GM18868 (cell line): ENCODE measurements at regions not wholly inside any gene's neighbourhood (a gene's known extent, or its start where the extent isn't known, plus 50 kb on each side); places are given as distances from the start of the nearest gene placed in this dataset.
A peak's percentile ranks its signal among the peaks of the same experiment; 100 is the strongest.
"Not testable (repeated sequence)": the region's sequence is repeated elsewhere in the genome, so short reads cannot be mapped to it uniquely, and the experiment has no call there.

Experiments used
- ATAC-seq: cut with Tn5 transposase; IDR thresholded peaks from one replicate; pipeline ENCODE4 v1.9.1; 2021; ENCODE audit warnings: mild to moderate bottlenecking, moderate library complexity; ENCODE audit not compliant: unreplicated experiment

GRCh38 chr15:21174761-21175160 is 265.5 kb downstream of the POTEB3 start:
- ATAC-seq, result not testable (repeated sequence)

GRCh38 chr15:21151203-21151966 is 285.3 kb upstream of the POTEB2 start:
- not testable (repeated sequence) for ATAC-seq

- not testable (repeated sequence) for ATAC-seq
These were observed 282.0 kb upstream of the POTEB2 start for GRCh38 chr15:21148136-21148535.

GRCh38 chr15:21133893-21134292 is 267.8 kb upstream of the POTEB2 start:
- not testable (repeated sequence) for ATAC-seq

- ATAC-seq, result not testable (repeated sequence)
These were observed 246.3 kb upstream of the POTEB2 start for GRCh38 chr15:21112271-21113053.

GRCh38 chr15:21111861-21112260 is 245.7 kb upstream of the POTEB2 start:
- ATAC-seq, result not testable (repeated sequence)

GRCh38 chr15:21111172-21111571 is 245.1 kb upstream of the POTEB2 start:
- ATAC-seq, result not testable (repeated sequence)

- ATAC-seq, result not testable (repeated sequence)
These were observed 244.2 kb upstream of the POTEB2 start for GRCh38 chr15:21110187-21110804.

- ATAC-seq, result not testable (repeated sequence)
These were observed 242.3 kb upstream of the POTEB2 start for GRCh38 chr15:21108384-21108783.

GRCh38 chr15:21107399-21108381 is 241.6 kb upstream of the POTEB2 start:
- ATAC-seq, result not testable (repeated sequence)

GRCh38 chr15:21096599-21096998 is 230.5 kb upstream of the POTEB2 start:
- not testable (repeated sequence) for ATAC-seq

- ATAC-seq, result not testable (repeated sequence)
These were observed 213.4 kb upstream of the POTEB2 start for GRCh38 chr15:21079544-21079943.

- ATAC-seq, result not testable (repeated sequence)
These were observed 202.8 kb upstream of the POTEB2 start for GRCh38 chr15:21068917-21069316.

GRCh38 chr15:21063512-21063911 is 197.4 kb upstream of the POTEB2 start:
- ATAC-seq, result not testable (repeated sequence)

- ATAC-seq, result not testable (repeated sequence)
These were observed 196.6 kb upstream of the POTEB2 start for GRCh38 chr15:21062619-21063163.

GRCh38 chr15:21051866-21052265 is 185.8 kb upstream of the POTEB2 start:
- ATAC-seq, result not testable (repeated sequence)

- not testable (repeated sequence) for ATAC-seq
These were observed 165.6 kb upstream of the POTEB2 start for GRCh38 chr15:21031703-21032102.

GRCh38 chr15:21029001-21029400 is 162.9 kb upstream of the POTEB2 start:
- not testable (repeated sequence) for ATAC-seq

GRCh38 chr15:21027942-21028341 is 161.8 kb upstream of the POTEB2 start:
- ATAC-seq, result peak; percentile 47

- ATAC-seq, result not testable (repeated sequence)
These were observed 160.7 kb upstream of the POTEB2 start for GRCh38 chr15:21026848-21027247.
